Esophagus muscularis mucosa (tissue), 4 donors: ENCODE measurements at regions not wholly inside any gene's neighbourhood (a gene's known extent, or its start where the extent isn't known, plus 50 kb on each side); places are given as distances from the start of the nearest gene placed in this dataset.

ENCODE experiments used
- CTCF ChIP-seq, 3 experiments: fragments of 200-600 bp in 2 of 3; fragments of 450-650 bp in 1 of 3; sonication (generic) in 2 of 3; IDR thresholded peaks; one replicate each; pipeline ENCODE4 v1.5.1; 2017 to 2019; ENCODE audit warnings: antibody characterized with exemption in 3 of 3, mild to moderate bottlenecking in 2 of 3, moderate library complexity in 1 of 3
- EP300 ChIP-seq: sonication (generic); formaldehyde crosslinking; IDR thresholded peaks from one replicate; pipeline ENCODE4 v1.6.1; 2017; ENCODE audit warnings: antibody characterized with exemption
- POLR2A ChIP-seq: fragments of 450-650 bp; IDR thresholded peaks from one replicate; pipeline ENCODE4 v1.6.1; 2017; ENCODE audit warnings: antibody characterized with exemption, moderate library complexity, mild to moderate bottlenecking, low read depth

- TF ChIP-seq POLR2A (no peak), CTCF (IDR thresholded peaks at IDR 0.05) (no peak), EP300 (no peak)
These were observed 966.9 kb downstream of the TAF11L14 start for GRCh38 chr5:18601185-18601584.
